AG04449 (cell line): ENCODE measurements at regions not wholly inside any gene's neighbourhood (a gene's known extent, or its start where the extent isn't known, plus 50 kb on each side); places are given as distances from the start of the nearest gene placed in this dataset.

Source experiments
- CTCF ChIA-PET: fragments of 350-600 bp; formaldehyde crosslinking; extraction: SDS; loops from one replicate; lab custom pipeline; 2021; ENCODE audit warnings: antibody characterized with exemption; lab: Yijun Ruan, JAX
- POLR2A ChIA-PET: fragments of 400-600, 350-600 bp; formaldehyde crosslinking; extraction: SDS; loops from one replicate; lab custom pipeline; 2020; ENCODE audit warnings: antibody characterized with exemption, inconsistent platforms; lab: Yijun Ruan, JAX
- DNase-seq: peaks from one replicate; pipeline ENCODE4 v3.0.0-alpha.2; 2010; ENCODE audit warnings: low read depth, low spot score
- H3K4me3 ChIP-seq: 2 replicates; pipeline ENCODE4 v1.5.1; 2011; ENCODE audit warnings: low read depth, mild to moderate bottlenecking, control low read depth, low read length
- TF ChIP-seq, protein P1 (sequence below): IDR thresholded peaks from one replicate; pipeline ENCODE4 v1.5.1; 2011; ENCODE audit warnings: mild to moderate bottlenecking, moderate library complexity, low read length, control low read depth, inconsistent platforms; ENCODE audit not compliant: insufficient read depth; ENCODE audit errors: missing control alignments

DNA sequence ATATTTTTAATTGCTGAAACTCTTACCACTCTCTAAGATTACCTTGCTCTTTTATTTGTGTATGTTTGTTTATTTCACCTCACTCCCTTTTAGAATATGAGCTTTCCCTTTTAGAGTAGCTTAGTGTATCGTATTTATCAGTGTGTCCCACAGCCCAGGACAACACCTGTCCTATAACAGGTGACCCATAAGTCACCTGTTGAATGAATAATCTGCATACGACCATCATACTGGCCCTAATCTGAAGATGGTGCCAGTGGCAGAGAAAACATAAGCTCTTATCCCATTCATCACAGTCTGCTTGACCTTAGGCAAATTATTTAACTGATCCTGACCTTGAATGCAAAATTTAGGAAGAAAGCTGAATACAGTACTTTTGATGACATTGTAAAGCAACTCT lies 254.6 kb upstream of the NR2F2 start:
- POLR2A ChIA-PET: no interaction called here
- CTCF ChIA-PET: interaction anchor here (1.0 to 1.3 kb wide), 2 partner anchors 22 to 24 kb away, joined by 3 read pairs; no protein-coding TSS in a partner anchor
- no peak overlapping the region for H3K4me3 ChIP-seq
- TF ChIP-seq, protein P1, sequence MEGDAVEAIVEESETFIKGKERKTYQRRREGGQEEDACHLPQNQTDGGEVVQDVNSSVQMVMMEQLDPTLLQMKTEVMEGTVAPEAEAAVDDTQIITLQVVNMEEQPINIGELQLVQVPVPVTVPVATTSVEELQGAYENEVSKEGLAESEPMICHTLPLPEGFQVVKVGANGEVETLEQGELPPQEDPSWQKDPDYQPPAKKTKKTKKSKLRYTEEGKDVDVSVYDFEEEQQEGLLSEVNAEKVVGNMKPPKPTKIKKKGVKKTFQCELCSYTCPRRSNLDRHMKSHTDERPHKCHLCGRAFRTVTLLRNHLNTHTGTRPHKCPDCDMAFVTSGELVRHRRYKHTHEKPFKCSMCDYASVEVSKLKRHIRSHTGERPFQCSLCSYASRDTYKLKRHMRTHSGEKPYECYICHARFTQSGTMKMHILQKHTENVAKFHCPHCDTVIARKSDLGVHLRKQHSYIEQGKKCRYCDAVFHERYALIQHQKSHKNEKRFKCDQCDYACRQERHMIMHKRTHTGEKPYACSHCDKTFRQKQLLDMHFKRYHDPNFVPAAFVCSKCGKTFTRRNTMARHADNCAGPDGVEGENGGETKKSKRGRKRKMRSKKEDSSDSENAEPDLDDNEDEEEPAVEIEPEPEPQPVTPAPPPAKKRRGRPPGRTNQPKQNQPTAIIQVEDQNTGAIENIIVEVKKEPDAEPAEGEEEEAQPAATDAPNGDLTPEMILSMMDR: no peak
- DNase-seq: no peak

GRCh38 chr15:96076350-96076749 lies 254.2 kb upstream of the NR2F2 start:
- CTCF ChIA-PET: interaction anchor here (1.0 to 1.3 kb wide), 2 partner anchors 22 to 24 kb away, joined by 3 read pairs; no protein-coding TSS in a partner anchor
- POLR2A ChIA-PET: no interaction called here
- no peak for DNase-seq
- TF ChIP-seq, protein P1: no peak
- no peak overlapping the region for H3K4me3 ChIP-seq

DNA sequence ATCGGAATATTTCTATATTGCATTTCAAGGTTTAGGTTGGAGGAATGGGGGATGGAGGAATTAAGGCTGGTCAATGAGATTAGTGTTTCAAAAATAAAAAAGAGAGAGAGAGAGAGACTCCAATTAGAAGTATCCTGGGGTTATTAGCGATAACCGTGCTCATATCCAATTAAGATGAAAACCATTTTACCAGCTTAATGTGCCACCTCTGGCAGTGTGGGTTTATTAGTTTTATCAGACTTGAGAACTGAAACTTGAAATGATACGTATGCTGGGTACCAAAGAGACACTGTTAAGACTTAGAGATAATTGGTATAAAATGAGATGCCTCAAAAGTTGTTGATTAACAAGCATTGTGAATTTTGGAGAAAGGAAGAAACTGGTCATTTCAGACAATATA lies 251.5 kb upstream of the NR2F2 start:
- H3K4me3 ChIP-seq: no peak overlapping the region
- no peak for DNase-seq
- TF ChIP-seq, protein P1: no peak
- POLR2A ChIA-PET: no interaction called here
- CTCF ChIA-PET: no interaction called here

DNA sequence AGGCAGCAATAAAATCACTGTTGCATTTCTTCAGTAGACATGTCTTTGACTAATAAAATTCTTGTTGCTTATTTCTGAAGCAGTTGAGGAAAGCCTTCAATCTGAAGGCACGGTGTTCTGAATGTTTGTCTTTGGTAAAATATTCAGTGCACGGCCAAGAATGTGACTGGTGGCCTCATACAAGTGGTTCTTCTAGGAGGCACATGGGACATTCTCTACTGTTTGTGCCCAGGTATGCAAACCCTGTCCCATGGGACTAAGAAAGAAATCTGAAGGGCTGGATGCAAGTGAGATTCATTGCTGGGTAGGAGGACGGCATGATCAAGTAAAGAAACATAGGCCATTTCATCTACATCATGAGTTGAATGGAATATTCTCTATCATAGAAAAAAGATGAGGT lies 250.6 kb upstream of the NR2F2 start:
- no peak overlapping the region for H3K4me3 ChIP-seq
- POLR2A ChIA-PET: no interaction called here
- no peak for DNase-seq
- CTCF ChIA-PET: no interaction called here
- TF ChIP-seq, protein P1: no peak

DNA sequence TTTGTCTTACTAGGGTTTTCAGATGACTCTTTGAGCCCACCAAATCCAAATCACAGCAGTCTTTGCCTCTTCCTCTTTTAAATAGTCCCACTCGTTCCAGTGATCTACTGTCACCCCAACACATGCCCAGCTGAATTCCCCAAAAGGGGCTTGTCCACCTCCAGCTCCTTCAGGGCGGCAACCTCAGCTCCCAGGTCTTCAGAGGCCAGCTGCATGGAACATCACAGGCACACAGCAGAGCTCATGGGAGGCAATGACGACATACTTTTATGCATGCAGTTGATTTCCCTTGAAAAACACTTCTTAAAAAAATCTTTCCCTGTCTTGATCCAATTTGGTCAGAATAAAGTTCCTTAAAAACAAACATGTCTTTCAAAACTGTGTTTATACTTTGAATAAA lies 244.3 kb upstream of the NR2F2 start:
- ChIA-PET POLR2A (no interaction called here), CTCF (no interaction called here)

GRCh38 chr15:96087180-96087884 lies 243.2 kb upstream of the NR2F2 start:
- ChIA-PET CTCF (no interaction called here), POLR2A (no interaction called here)
- H3K4me3 ChIP-seq: no peak overlapping the region
- no peak for DNase-seq
- TF ChIP-seq, protein P1: no peak

More for the DNA sequence above, 244.3 kb upstream of the NR2F2 start:
- DNase-seq: no peak
- TF ChIP-seq, protein P1: no peak
- no peak overlapping the region for H3K4me3 ChIP-seq
